SK-N-SH (cell line): ENCODE measurements at regions not wholly inside any gene's neighbourhood (a gene's known extent, or its start where the extent isn't known, plus 50 kb on each side); places are given as distances from the start of the nearest gene placed in this dataset.

Source experiments
- CTCF ChIA-PET: fragments of 300-600, 350-600 bp; formaldehyde crosslinking; extraction: SDS; loops from one replicate; lab custom pipeline; 2021; lab: Yijun Ruan, JAX
- POLR2A ChIA-PET: fragments of 350-600 bp; sonication (Branson Sonifier 250); formaldehyde crosslinking; extraction: SDS; loops from one replicate; lab custom pipeline; 2020; ENCODE audit warnings: antibody characterized with exemption, inconsistent platforms; lab: Yijun Ruan, JAX
- DNase-seq: peaks from one replicate; pipeline ENCODE4 v3.0.0; 2012
- H2AFZ ChIP-seq: fragments of 200-600 bp; sonication (generic); 2 replicates; pipeline ENCODE4 v1.8.1; 2016; ENCODE audit warnings: antibody characterized with exemption, mild to moderate bottlenecking, low read depth
- H3F3A ChIP-seq: fragments of 200-600 bp; sonication (generic); replicated peaks from 2 replicates; pipeline ENCODE3; 2016; ENCODE audit warnings: antibody characterized with exemption, mild to moderate bottlenecking; ENCODE audit not compliant: insufficient read depth
- H3K27ac ChIP-seq, 2 experiments: fragments of 200-500 bp in 1 of 2; fragments of 200-600 bp in 1 of 2; sonication (Bioruptor generic) in 1 of 2; sonication (generic), shearing (Covaris generic) in 1 of 2; 2 replicates each; pipeline versions ENCODE4 v1.5.1 to v1.6.1; 2014 to 2016; ENCODE audit warnings: low read depth in 2 of 2, inconsistent platforms in 1 of 2, low read length in 1 of 2, mild to moderate bottlenecking in 1 of 2, mixed read lengths in 1 of 2
- H3K27me3 ChIP-seq: fragments of 200-600 bp; sonication (generic), shearing (Covaris generic); 2 replicates; pipeline ENCODE4 v1.6.1; 2016; ENCODE audit warnings: mixed run types; ENCODE audit not compliant: insufficient read depth
- H3K36me3 ChIP-seq, 2 experiments: fragments of 200-500 bp in 1 of 2; fragments of 200-600 bp in 1 of 2; sonication (Bioruptor generic) in 1 of 2; sonication (generic) in 1 of 2; replicated peaks in 1 of 2; 2 replicates each; pipeline versions ENCODE3 to v1.5.1; 2014 to 2016; ENCODE audit warnings: low read length in 1 of 2, mild to moderate bottlenecking in 1 of 2; ENCODE audit not compliant: insufficient read depth in 2 of 2, control insufficient read depth in 1 of 2
- H3K4me1 ChIP-seq, 2 experiments: fragments of 200-500 bp in 1 of 2; fragments of 200-600 bp in 1 of 2; sonication (Bioruptor generic) in 1 of 2; sonication (generic), shearing (Covaris generic) in 1 of 2; 2 replicates each; pipeline versions ENCODE4 v1.5.1 to v1.6.1; 2014 to 2016; ENCODE audit warnings: low read depth in 1 of 2, low read length in 1 of 2, mixed run types in 1 of 2; ENCODE audit not compliant: insufficient read depth in 2 of 2, control insufficient read depth in 1 of 2
- H3K4me2 ChIP-seq: fragments of 200-600 bp; sonication (generic), shearing (Covaris generic); 2 replicates; pipeline ENCODE4 v1.6.1; 2017; ENCODE audit warnings: mixed run types
- H3K4me3 ChIP-seq, 2 experiments: fragments of 200-500 bp in 1 of 2; fragments of 200-600 bp in 1 of 2; sonication (Bioruptor generic) in 1 of 2; sonication (generic), shearing (Covaris generic) in 1 of 2; 2 replicates each; pipeline versions ENCODE4 v1.5.1 to v1.8.1; 2014 to 2016; ENCODE audit warnings: low read depth in 2 of 2, inconsistent platforms in 1 of 2, low read length in 1 of 2, mild to moderate bottlenecking in 1 of 2, mixed read lengths in 1 of 2, moderate library complexity in 1 of 2
- H3K79me2 ChIP-seq: fragments of 200-600 bp; sonication (generic); 2 replicates; pipeline ENCODE4 v1.8.1; 2017; ENCODE audit warnings: mild to moderate bottlenecking; ENCODE audit not compliant: insufficient read depth
- H3K9ac ChIP-seq: fragments of 200-600 bp; sonication (generic); 2 replicates; pipeline ENCODE4 v1.6.1; 2017; ENCODE audit warnings: mixed run types
- H3K9me2 ChIP-seq: fragments of 200-600 bp; sonication (generic); 2 replicates; pipeline ENCODE4 v1.6.1; 2017; ENCODE audit warnings: mixed run types
- H3K9me3 ChIP-seq: fragments of 200-600 bp; sonication (generic); 2 replicates; pipeline ENCODE4 v1.6.1; 2017; ENCODE audit warnings: mixed run types, mild to moderate bottlenecking, moderate library complexity
- H4K20me1 ChIP-seq: fragments of 200-600 bp; sonication (generic); 2 replicates; pipeline ENCODE4 v1.6.1; 2017; ENCODE audit warnings: mild to moderate bottlenecking, mixed run types; ENCODE audit not compliant: insufficient read depth
- ELF1 ChIP-seq: IDR thresholded peaks from 2 replicates; pipeline ENCODE4 v1.4.0; 2012
- EZH2phosphoT487 ChIP-seq: fragments of 200-600 bp; sonication (generic); IDR thresholded peaks from 2 replicates; pipeline ENCODE4 v1.6.1; 2017; ENCODE audit warnings: low read depth, mixed run types, mild to moderate bottlenecking, antibody characterized with exemption, moderate library complexity, borderline replicate concordance
- GABPA ChIP-seq: IDR thresholded peaks from 2 replicates; pipeline ENCODE4 v1.4.0; 2012; ENCODE audit warnings: low read depth, mild to moderate bottlenecking
- RCOR1 ChIP-seq: fragments of 150-350 bp; IDR thresholded peaks from 2 replicates; pipeline ENCODE4 v1.6.1; 2017; ENCODE audit warnings: antibody characterized with exemption, low read length
- REST ChIP-seq: IDR thresholded peaks from 2 replicates; pipeline ENCODE4 v1.6.1; 2012; ENCODE audit warnings: mild to moderate bottlenecking, low read depth, low read length, moderate library complexity
- SIN3A ChIP-seq: IDR thresholded peaks from 2 replicates; pipeline ENCODE4 v1.6.1; 2012; ENCODE audit warnings: low read depth, mild to moderate bottlenecking, low read length, moderate library complexity, borderline replicate concordance
- USF1 ChIP-seq: IDR thresholded peaks from 2 replicates; pipeline ENCODE4 v1.4.0; 2012; ENCODE audit warnings: low read depth, borderline replicate concordance
- USF2 ChIP-seq: fragments of 150-350 bp; IDR thresholded peaks from 2 replicates; pipeline ENCODE4 v1.6.1; 2017; ENCODE audit warnings: antibody characterized with exemption, low read length, low read depth, borderline replicate concordance
- YY1 ChIP-seq: IDR thresholded peaks from 2 replicates; pipeline ENCODE4 v1.4.0; 2012; ENCODE audit warnings: low read depth, mild to moderate bottlenecking
- ZBTB33 ChIP-seq: IDR thresholded peaks from 2 replicates; pipeline ENCODE4 v1.4.0; 2012; ENCODE audit warnings: low read depth, borderline replicate concordance
- WGBS: methylation state at CpG from one replicate; pipeline ENCODE4 v1.1.6; 2017; ENCODE audit warnings: low lambda C conversion rate; 5-methylcytosine and 5-hydroxymethylcytosine counted together

GRCh38 chr9:78782858-78783257 lies 485.9 kb downstream of the PSAT1 start:
- no peak for TF ChIP-seq ELF1
- TF ChIP-seq SIN3A, result no peak
- no peak for TF ChIP-seq ZBTB33
- no peak for TF ChIP-seq GABPA
- no peak for TF ChIP-seq YY1
- no peak for TF ChIP-seq REST
- no peak for TF ChIP-seq RCOR1
- no peak for TF ChIP-seq USF1
- TF ChIP-seq USF2, result no peak
- TF ChIP-seq EZH2phosphoT487, result no peak

More at GRCh38 chr9:78782858-78783257, 485.9 kb downstream of the PSAT1 start:
- Histone ChIP-seq H3K27me3 (no peaks in the 10 kb centered on the region), H4K20me1 (no peaks in the 10 kb centered on the region), H3K36me3 (no peaks in the 10 kb centered on the region), H2AFZ (no peak overlapping the region), H3K4me2 (no peak overlapping the region), H3K4me1 (peaks cover 0 to 19% of the 10 kb centered on the region in 2 experiments; a peak in 1 of 4 replicates), H3K4me3 (no peak overlapping the region), H3F3A (peaks cover 21% of the 10 kb centered on the region), H3K9me3 (no peaks in the 10 kb centered on the region), H3K9ac (no peak overlapping the region), H3K9me2 (no peaks in the 10 kb centered on the region), H3K79me2 (no peaks in the 10 kb centered on the region), H3K27ac (no peak overlapping the region)
- WGBS, result 78% methylated on average over 3 of the region's 3 CpGs
- no peak for DNase-seq
- ChIA-PET POLR2A (no interaction called here), CTCF (no interaction called here)
